Left cardiac atrium (tissue), 4 donors: ENCODE measurements at regions not wholly inside any gene's neighbourhood (a gene's known extent, or its start where the extent isn't known, plus 50 kb on each side); places are given as distances from the start of the nearest gene placed in this dataset.
"Not testable (repeated sequence)": the region's sequence is repeated elsewhere in the genome, so short reads cannot be mapped to it uniquely, and the experiment has no call there.

Experiments
- ATAC-seq, 2 donors: fragments of 200-7000 bp; cut with Tn5 transposase; one replicate each; pipeline ENCODE4 v1.9.1; 2020; ENCODE audit warnings: mild to moderate bottlenecking in 2 of 2, moderate library complexity in 2 of 2
- DNase-seq: peaks from one replicate; pipeline ENCODE4 v3.0.0-alpha.2; 2020
- intact Hi-C, 2 donors: fragments of 100-400 bp; cut with DNase I; formaldehyde crosslinking; loops; one replicate each; pipeline versions ENCODE4 v1.14.1 to v1.15.1; 2022 to 2023
- donor health status: DM: no; HTN: yes; CAD: no.
- donor health status: DM: no; HTN: yes; CAD: no; lungs with severe emphysema.
- donor health status: DM: yes; HTN: yes; CAD: no.
- donor health status: Dilated cardiomyopathy.

DNA sequence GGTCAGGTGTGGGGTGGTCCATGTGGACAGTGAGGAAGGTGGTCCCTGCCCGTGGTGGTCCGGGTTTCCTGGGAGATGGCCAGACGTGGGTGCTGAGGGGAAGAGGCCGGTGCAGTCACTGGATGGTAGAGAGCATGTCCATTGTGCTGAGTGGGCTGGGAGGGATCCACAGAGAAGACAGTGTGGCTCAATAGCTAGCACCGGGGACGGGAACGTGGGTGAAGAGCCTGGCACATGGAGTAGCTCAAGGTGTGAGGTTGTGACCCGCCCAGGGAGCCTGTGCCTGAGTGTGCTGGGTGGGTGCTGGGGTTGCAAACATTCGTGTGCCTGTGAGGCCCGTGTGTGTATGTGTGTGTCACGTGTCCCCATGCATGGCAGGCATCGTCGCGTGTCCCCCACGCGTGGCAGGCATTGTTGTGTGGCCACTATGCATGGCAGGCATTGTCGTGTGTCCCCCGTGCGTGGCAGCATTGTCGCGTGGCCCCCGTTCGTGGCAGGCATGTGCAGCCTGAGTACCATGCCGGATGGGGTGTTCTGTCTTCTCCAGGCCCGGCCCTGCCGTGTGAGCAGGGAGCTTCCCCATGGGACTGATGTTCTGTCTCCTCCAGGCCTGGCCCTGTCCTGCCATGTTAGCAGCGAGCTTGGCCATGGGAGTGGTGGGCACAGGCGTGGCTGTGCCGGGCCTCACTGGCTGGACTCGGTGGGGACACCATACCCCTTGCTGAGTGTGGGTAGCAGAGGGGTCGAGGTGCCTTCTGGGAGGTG lies 205.0 kb downstream of the TMEM121 start:
- DNase-seq, ATAC-seq, intact Hi-C loops: not testable (repeated sequence)

- intact Hi-C loops: no loop called here
Observed at GRCh38 chr14:105733081-105734065, 207.0 kb downstream of the TMEM121 start.

DNA sequence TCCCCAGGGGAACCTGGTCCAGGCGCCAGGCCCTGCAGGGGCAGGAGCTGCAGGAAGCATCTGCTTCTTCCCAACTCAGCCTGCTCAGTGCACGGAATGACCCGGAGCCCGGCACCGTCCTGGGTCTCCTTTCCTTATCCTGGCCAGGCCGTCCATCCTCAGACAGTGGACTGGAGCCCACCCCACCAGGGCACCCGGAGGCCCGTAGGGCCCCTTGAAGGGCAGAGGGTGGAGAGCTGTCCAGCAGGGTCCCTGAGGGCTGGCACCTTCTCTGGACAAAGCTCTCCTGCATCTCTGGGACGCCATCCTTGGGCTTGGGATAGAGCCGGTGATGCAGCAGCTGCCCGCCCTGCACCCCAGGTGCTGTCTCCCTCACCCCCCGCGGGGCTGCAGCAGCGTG lies 207.9 kb downstream of the TMEM121 start:
- DNase-seq, ATAC-seq, intact Hi-C loops: not testable (repeated sequence)

More at GRCh38 chr14:105733081-105734065, 207.0 kb downstream of the TMEM121 start:
- DNase-seq: no peak
- ATAC-seq: no peak

GRCh38 chr14:105736331-105736730 lies 209.9 kb downstream of the TMEM121 start:
- DNase-seq, intact Hi-C loops, ATAC-seq: not testable (repeated sequence)

DNA sequence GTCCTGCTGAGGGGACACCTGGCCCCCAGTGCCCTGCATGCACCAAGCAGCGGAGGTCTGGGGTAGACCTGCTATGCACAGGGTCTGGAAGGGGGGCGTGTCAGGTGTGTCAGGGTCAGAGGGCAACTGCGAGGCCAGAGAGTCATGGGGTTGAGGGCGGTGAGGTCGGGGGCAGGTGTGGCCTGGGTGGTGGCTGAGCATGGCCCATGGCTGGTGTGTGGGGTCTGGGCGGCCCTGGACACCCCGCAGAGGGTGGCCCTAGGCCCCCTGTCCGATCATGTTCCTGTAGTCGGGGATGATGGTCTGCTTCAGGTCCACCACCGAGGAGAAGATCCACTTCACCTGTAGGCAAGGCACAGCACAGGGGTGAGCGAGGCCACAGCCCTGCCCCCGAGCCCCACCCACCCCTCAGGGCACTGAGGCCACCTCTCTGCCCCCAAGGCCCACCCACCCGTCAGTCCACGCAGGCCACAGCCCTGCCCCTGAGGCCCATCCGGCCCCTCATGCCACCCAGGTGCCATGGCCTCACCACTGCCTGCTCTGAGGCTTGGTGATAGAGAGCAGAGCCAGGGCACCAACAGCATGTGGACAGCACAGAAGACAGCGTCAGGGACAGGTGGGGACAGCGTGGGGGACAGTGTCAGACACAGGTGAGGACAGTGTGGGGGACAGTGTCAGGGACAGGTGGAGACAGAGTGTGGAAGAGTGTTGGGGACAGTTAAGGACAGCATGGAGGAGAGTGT lies 211.3 kb downstream of the TMEM121 start:
- intact Hi-C loops: no loop called here
- no peak for DNase-seq
- peak in 1 of 2 donors; percentile 22 for ATAC-seq

GRCh38 chr14:105738638-105739037 lies 212.3 kb downstream of the TMEM121 start:
- no peak for DNase-seq
- no peak for ATAC-seq
- intact Hi-C loops: no loop called here

GRCh38 chr14:105739331-105740102 lies 213.1 kb downstream of the TMEM121 start:
- ATAC-seq: no peak
- DNase-seq: no peak
- intact Hi-C loops: no loop called here

DNA sequence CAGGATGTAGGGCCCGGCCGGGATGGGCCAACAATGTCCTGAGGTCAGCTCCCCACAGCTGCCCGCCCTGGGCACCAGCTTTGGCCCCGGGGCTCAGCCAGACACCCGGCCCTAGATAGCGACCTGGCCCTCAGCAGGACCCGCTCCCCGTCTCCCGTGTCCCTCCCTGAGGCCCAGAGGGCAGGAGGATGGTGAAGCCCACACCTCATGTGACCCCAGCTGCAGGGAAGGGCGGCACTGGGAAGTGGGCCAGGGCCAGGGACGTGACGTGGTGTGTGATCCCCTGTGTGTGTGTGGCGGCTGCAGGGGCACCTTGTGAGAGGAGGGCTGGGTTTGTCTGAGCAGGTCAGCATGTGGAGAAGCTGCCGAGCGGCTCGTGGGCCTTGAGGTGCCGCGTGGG lies 213.9 kb downstream of the TMEM121 start:
- DNase-seq, intact Hi-C loops, ATAC-seq: not testable (repeated sequence)

DNA sequence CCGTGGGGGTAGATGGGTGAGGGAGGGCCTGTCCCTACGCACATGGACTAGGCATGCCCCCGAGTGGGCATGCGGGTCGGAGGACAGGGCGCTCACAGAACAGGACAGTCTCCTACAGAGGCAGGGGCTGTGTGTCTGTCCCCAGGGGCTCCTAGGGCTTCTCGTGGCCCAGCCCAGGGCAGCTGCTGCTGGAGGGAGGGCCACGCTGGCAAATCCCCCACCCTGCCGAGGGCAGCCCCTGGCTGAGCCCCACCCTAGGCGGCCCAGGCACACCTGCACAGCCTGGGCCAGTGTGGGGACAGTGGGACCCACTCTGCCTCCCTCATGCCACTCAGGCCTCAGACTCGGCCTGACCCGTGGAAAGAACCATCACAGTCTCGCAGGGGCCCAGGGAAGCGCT lies 214.6 kb downstream of the TMEM121 start:
- intact Hi-C loops, ATAC-seq, DNase-seq: not testable (repeated sequence)

GRCh38 chr14:105741707-105742530 lies 215.5 kb downstream of the TMEM121 start:
- ATAC-seq, DNase-seq, intact Hi-C loops: not testable (repeated sequence)

GRCh38 chr14:105742531-105742848 lies 216.1 kb downstream of the TMEM121 start:
- intact Hi-C loops: no loop called here
- ATAC-seq: no peak
- DNase-seq: no peak

DNA sequence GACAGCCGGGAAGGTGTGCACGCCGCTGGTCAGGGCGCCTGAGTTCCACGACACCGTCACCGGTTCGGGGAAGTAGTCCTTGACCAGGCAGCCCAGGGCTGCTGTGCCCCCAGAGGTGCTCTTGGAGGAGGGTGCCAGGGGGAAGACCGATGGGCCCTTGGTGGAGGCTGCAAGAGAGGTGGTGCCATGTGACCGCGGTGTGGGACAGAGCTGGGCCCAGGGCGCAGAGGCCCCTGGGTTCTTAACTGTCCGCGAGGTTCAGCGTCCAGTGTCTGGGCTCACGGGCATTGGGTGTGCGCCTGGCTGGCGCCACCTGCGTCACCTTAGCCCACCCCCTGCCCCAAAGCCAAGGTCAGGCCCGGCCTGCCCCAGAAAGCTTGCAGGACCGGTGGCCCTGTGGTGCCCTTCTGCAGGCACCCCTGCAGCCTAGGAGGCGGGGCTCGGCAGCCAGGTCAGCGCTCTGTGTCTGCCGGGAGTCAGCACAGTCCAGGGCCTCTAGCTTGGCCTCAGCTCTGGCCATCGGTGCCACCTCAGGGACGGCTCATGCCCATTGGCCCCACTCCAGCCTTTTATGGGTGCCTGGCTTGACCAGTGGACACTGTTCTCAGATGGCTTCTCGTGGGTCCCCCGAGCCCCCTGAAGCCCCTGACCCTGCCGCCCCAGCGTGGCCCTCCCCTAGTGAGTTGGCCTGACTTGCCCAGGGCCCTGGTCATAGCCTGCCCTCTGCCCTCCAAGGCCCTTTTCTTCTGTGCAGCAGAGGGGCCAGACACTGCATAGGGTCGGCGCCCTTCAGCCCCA lies 216.7 kb downstream of the TMEM121 start:
- intact Hi-C loops, DNase-seq: not testable (repeated sequence)
- peak; percentile 11 to 14 for ATAC-seq

DNA sequence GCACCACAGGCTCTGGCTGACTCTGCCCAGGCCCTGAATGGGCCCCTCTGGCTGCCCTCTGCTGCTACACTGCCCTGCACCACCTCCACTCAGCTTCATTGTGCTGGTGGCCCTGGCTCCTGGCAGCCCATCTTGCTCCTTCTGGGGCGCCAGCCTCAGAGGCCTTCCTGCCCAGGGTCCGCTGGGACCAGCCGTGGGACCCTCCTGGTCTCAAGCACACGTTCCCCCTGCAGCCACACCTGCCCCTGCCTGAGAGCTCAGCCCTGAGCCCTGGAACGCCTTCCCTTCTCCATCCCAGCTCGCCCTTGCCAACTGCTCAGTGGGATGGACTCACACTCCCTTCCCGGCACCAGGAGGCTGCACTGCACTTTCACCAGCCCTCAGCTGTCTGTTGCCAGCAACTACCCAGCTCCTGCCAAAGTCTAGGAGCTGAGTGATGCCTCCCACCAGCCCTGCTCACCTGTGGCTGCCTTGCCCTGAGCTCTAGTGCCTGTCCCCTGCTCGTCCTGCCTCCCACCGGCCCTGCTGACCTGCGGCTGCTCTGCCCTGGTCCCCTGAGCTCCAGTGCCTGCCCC lies 217.9 kb downstream of the TMEM121 start:
- peak in 1 of 2 donors; percentile 79 for ATAC-seq
- intact Hi-C loops, DNase-seq: not testable (repeated sequence)

- intact Hi-C loops: no loop called here
- ATAC-seq (no peak), DNase-seq (no peak)
Observed at GRCh38 chr14:105745433-105746123, 219.2 kb downstream of the TMEM121 start.

DNA sequence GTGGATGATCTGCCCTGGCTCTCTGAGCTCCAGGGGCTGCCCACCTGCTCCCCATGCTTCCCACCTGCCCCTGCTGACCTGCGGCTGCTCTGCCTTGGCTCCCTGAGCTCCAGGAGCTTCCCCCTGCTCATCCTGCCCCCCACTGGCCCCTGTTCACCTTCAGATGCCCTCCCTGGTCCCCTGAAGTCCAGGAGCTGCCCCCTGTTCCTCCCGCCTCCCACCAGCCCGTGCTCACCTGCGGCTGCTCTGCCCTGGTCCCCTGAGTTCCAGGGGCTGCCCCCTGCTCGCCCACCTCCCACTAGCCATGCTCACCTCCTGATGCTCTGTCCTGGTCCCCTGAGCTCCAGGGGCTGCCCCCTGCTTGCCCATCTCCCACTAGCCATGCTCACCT lies 219.7 kb downstream of the TMEM121 start:
- DNase-seq (no peak), ATAC-seq (no peak)
- intact Hi-C loops: no loop called here
